ENCODE measurements at regions not wholly inside any gene's neighbourhood (a gene's known extent, or its start where the extent isn't known, plus 50 kb on each side); places are given as distances from the start of the nearest gene placed in this dataset.

DNA sequence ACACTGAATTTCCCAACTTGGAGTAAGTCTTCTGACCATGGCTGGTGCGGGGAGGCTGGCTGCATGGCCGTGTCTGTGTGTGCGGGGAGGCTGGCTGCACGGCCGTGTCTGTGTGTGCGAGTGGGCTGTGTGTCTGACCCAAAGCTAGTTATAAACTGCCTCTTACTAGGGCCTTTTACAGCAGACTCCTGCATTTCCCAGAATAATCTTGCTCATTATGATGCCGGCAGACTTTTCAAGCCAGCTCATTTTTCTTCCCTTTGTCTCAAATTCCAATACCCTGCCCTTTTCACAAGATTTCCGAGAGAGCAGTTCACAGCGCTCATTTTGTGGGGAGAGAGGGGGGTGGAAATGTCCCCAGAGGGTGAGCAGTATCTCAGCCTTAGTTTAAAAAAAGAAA is 470.7 kb upstream of the BRINP1 start:
- no peak for TF ChIP-seq CTCF (IDR thresholded peaks at IDR 0.05; ENCODE audit: low read length)
- TF ChIP-seq EZH2 (IDR thresholded peaks at IDR 0.05; ENCODE audit: borderline replicate concordance, low read length), result no peak

All from OCI-LY1 (cell line).